ENCODE measurements at regions not wholly inside any gene's neighbourhood (a gene's known extent, or its start where the extent isn't known, plus 50 kb on each side); places are given as distances from the start of the nearest gene placed in this dataset.

DNA sequence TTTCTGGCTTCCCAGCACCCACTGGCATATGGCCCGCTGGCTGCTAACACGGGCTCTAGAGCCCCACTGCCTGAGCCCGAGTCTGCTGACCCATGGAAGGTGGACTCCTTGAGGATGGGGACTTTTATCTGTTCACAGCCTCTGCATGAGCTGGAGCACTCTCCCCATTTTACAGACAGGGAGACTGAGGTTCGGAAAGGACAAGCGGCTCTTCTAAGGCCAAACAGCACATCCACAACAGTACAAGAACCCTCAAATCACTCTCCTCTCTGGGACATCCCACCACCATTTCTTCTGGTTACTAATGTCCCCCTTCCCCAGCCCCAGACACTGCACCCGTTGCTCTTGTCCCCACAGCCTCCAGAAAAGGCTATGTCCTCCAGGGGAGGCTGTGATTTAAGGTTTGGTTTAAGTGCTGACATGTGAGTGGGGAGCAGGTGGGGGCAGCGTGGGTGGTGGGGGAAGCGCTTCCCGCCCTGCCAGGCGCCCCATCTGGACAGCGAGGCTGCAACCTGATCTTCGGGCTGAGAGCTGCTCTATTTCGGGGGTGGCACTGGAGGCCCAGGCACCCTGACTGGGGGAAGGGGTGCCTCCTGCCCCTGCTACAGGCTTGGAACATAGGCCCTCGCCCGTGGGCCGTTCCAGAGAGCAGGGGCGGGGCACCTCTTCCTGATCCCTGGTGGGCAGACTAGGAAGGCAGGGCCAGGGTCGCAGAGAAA is 104.8 kb upstream of the WNT4 start:
- DNase-seq (ENCODE audit: low read depth), result no peak
- TF ChIP-seq, protein P1, sequence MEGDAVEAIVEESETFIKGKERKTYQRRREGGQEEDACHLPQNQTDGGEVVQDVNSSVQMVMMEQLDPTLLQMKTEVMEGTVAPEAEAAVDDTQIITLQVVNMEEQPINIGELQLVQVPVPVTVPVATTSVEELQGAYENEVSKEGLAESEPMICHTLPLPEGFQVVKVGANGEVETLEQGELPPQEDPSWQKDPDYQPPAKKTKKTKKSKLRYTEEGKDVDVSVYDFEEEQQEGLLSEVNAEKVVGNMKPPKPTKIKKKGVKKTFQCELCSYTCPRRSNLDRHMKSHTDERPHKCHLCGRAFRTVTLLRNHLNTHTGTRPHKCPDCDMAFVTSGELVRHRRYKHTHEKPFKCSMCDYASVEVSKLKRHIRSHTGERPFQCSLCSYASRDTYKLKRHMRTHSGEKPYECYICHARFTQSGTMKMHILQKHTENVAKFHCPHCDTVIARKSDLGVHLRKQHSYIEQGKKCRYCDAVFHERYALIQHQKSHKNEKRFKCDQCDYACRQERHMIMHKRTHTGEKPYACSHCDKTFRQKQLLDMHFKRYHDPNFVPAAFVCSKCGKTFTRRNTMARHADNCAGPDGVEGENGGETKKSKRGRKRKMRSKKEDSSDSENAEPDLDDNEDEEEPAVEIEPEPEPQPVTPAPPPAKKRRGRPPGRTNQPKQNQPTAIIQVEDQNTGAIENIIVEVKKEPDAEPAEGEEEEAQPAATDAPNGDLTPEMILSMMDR (IDR thresholded peaks at IDR 0.05; ENCODE audit: low read depth, low read length, missing control alignments), result no peak
- no peak overlapping the region for H3K4me3 ChIP-seq (ENCODE audit: low read depth, low read length)
- in situ Hi-C loops (cut with HindIII; ENCODE audit: low sequenced_read_pairs), result no loop called here

DNA sequence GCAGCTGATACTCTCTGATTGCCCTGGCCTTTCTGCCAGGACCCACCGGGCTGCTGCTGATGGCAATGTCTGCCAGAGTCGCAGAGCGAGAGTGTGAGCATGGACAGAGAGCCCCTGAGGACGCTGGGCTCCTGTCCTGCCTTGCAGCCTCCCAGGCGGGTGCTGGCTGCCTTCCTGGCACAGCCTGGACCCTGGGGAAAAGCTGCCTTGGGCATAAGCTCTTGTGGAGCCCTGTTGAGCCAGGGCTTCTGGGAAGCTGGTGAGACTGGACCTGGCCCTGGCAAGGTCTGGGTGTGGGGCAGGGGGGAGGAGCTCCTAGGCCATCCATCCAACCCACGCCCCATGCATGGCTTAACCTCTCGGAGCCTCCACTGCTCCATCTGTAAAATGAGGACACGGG is 105.8 kb upstream of the WNT4 start:
- no peak for DNase-seq (ENCODE audit: low read depth)
- in situ Hi-C loops (cut with HindIII; ENCODE audit: low sequenced_read_pairs), result no loop called here
- TF ChIP-seq, protein P1 (IDR thresholded peaks at IDR 0.05; ENCODE audit: low read depth, low read length, missing control alignments), result no peak
- H3K4me3 ChIP-seq (ENCODE audit: low read depth, low read length), result no peak overlapping the region

DNA sequence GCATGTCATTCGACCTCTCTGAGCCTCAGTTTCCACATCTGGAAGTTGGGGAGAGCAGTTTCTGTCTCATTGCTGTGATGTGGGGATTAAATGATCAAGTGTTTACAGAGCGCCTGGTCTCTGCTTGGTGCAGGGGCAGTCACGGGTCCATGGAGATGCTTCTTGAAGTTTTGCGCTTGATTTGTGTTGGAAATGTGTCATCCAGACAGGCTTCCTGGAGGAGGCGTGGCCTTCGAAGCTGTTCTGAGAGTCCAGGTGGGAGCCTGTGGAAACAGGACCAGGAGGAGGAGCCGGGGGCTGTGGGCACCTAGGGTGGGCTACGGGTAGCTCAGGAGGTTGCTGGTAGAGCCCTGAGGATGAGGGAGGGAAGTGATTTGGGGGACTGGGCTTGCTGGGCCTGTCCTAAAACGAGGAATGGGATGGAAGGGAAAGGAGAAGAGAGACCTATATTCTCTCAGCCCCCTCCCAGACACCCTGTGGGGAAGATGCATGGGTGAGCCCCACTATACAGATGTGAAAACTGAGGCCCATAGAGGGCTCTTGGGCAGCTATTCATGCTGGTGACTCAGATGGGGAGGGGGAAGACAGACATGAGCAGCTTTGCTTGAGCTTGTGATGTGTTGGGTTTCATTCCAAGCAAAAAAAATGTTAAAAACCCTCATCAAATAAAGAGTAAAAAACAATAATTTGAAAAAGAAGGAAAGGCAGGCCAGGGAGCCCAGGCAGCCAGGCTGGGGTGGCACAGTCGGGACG is 107.2 kb upstream of the WNT4 start:
- H3K4me3 ChIP-seq (ENCODE audit: low read depth, low read length), result no peak overlapping the region
- TF ChIP-seq, protein P1 (IDR thresholded peaks at IDR 0.05; ENCODE audit: low read depth, low read length, missing control alignments), result no peak
- in situ Hi-C loops (cut with HindIII; ENCODE audit: low sequenced_read_pairs), result no loop called here

DNA sequence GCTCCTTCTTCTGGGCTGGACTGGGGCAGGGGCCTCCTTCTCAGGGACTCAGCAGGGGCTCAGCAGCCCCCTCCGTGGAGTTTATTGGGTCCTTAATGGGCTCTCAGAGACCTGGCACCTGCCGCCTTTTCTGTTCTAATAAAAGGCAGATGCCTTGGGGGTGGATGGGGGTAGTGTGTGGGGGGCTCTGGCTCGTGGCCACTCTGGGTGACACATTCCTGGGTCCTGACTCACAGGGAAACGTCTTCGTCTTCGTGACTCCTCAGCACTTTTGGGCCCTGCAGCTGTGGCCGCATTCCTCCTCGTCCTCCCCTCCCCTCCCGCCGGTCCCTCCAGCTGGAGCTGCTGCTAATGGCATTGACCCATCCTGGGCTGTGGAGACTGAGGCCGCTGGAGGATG is 107.8 kb upstream of the WNT4 start:
- DNase-seq (ENCODE audit: low read depth), result no peak
- TF ChIP-seq, protein P1 (IDR thresholded peaks at IDR 0.05; ENCODE audit: low read depth, low read length, missing control alignments), result no peak
- in situ Hi-C loops (cut with HindIII; ENCODE audit: low sequenced_read_pairs), result no loop called here
- no peak overlapping the region for H3K4me3 ChIP-seq (ENCODE audit: low read depth, low read length)

More for the DNA sequence above, 107.2 kb upstream of the WNT4 start:
- no peak for DNase-seq (ENCODE audit: low read depth)

DNA sequence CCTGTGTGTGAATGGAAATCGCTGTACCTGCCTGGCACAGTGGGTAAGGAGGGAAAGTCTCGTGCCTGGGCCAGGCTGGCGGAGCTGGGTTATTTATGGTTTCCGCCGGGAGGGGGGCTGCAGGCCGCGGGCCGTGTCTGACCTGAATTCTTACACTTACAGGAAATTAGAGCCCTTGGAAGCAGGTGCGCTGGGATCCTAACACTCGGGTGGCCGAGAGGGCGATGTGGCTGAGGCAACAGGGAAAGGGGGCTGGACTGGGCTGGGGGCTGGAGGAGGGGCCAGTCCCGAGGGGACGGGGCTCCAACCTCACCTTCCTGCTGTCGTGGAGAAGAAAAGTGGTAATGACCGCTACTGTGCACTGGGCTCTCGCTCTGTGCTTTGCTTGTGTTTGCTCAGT is 109.4 kb upstream of the WNT4 start:
- in situ Hi-C loops (cut with HindIII; ENCODE audit: low sequenced_read_pairs), result no loop called here
- TF ChIP-seq, protein P1 (IDR thresholded peaks at IDR 0.05; ENCODE audit: low read depth, low read length, missing control alignments), result no peak
- DNase-seq (ENCODE audit: low read depth), result no peak
- no peak overlapping the region for H3K4me3 ChIP-seq (ENCODE audit: low read depth, low read length)

DNA sequence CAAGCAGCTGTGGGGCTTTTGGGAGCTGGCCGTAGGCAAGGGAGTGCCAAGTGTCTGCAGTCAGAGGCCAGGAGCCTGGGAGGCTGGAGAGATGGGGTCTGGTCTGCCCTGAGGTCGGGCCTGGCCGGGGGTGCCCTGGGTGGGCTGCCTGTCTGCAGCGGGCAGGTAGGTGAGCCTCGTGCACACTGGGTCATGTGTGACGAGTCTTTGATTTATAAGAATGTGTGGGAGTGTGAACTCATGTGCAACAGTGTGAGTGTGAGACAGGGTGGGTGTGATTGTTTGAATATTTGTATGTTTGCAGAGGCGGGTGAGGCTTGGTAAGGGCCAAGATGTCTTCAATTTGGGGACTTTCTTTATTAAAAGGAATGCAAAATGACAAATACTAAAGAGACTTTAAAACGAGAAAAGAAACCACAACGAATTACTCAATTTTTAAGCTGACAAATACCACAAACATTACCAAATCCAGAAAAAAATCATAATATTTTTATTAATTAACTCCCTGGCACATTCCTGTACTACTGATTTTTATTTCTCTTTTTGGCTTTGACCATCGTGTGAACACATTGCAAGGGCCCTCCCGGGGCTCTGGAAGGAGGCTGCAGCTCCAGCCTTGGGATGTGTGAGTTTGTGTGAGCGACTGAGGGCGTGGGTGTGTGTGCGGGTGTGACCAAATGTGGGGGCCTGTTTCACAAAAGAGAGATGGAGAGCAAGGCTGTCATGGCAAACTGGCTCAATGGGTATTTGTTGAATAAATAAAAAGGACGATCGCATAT is 110.3 kb upstream of the WNT4 start:
- in situ Hi-C loops (cut with HindIII; ENCODE audit: low sequenced_read_pairs), result no loop called here
- DNase-seq (ENCODE audit: low read depth), result no peak
- TF ChIP-seq, protein P1 (IDR thresholded peaks at IDR 0.05; ENCODE audit: low read depth, low read length, missing control alignments), result no peak
- H3K4me3 ChIP-seq (ENCODE audit: low read depth, low read length), result no peak overlapping the region
